ENCODE measurements at regions not wholly inside any gene's neighbourhood (a gene's known extent, or its start where the extent isn't known, plus 50 kb on each side); places are given as distances from the start of the nearest gene placed in this dataset.

DNA sequence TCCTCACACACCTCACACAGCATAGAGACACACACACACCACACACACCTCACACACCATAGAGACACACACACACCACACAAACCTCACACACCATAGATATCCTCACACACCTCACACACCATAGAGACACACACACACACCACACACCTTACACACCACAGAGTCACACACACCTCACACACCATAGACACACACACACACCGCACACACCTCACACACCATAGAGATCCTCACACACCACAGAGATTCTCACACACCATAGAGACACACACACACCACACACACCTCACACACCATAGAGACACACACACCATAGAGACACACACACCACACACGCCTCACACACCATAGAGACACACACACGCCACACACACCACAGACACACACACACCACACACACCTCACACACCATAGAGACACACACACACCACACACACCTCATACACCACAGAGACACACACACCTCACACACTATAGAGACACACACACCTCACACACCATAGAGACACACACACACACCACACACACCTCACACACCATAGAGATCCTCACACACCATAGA, 270.6 kb downstream of the CYRIA start:
- no peak overlapping the region for H3K4me3 ChIP-seq (ENCODE audit: low read depth, low read length)
- DNase-seq (ENCODE audit: low read depth) = no peak
- no peak for TF ChIP-seq CTCF (conservative IDR thresholded peaks at IDR 0.05; ENCODE audit: low read depth, low read length)

- no peak overlapping the region for H3K4me3 ChIP-seq (ENCODE audit: low read depth, low read length)
- no peak for DNase-seq (ENCODE audit: low read depth)
- TF ChIP-seq CTCF (conservative IDR thresholded peaks at IDR 0.05; ENCODE audit: low read depth, low read length) = no peak
These were observed 271.3 kb downstream of the CYRIA start for GRCh38 chr2:16394072-16394985.

DNA sequence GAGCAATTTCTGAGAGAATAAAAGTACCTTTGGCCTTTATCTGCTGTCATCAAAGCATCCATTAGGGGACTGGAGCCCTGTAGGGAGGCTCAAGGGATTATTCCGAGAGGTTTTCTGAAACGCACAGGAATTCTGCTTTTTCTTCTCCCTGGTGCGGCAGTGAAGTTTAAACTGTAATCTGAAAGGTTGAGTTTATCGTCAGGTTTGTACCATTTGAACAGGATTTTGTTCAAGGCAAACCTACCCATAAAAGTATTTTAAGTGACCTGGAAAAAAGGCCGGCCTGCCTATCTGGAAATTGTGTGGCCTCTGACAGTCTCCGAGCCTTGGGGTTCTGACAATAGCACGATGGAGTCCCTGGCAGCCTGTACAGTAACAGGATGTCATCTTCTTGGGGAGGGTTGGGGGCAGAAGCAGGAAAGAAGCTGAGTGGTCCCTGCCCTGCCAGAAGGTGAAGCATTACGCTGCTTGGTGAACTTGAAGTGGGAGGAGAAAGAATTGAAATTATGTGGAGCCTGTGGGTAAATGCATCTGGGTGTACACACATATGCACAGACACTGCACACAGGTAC, 272.0 kb downstream of the CYRIA start:
- no peak for TF ChIP-seq CTCF (conservative IDR thresholded peaks at IDR 0.05; ENCODE audit: low read depth, low read length)
- no peak for DNase-seq (ENCODE audit: low read depth)
- no peak overlapping the region for H3K4me3 ChIP-seq (ENCODE audit: low read depth, low read length)

DNA sequence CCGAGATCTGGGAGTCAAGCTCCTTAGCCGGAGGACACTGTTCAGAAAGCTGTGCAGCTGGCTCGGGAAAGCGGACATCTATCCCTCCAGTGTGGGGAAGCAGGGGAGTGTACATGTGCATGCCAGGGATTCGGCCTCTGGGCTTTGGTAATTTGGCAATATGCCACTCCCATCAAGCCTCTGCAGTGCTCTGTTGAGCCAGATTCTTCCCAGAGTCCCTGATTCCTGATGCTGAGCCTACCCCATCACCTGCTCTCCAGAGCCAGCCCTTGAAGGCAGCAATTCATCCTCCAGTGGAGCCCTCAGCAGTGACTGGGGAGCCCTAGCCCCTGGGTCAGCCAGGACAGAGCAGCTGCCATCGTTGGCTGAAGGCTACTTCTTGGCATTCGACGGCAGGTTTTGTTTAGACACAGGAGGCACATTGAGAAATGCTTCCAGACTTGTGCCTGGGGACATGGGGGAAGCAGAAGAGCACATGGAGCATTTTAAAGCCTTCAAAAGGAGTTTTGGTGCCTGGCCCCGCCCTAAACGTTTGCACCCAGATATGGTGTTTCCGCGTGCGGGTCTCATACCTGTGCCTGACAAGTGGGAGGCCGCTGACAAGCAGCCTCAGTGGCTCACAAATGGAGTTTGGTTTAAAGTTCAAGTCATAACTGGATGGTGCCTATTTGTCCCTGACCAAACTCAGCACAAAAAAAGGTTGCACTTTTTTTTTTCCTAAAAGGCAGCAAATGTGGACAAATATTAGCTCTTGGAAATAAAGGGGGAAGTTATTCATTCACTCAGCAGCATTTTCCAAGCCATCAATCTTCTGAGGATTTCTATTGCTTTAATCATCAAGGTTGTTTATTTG, 272.8 kb downstream of the CYRIA start:
- H3K4me3 ChIP-seq (ENCODE audit: low read depth, low read length) = no peak overlapping the region
- no peak for DNase-seq (ENCODE audit: low read depth)
- no peak for TF ChIP-seq CTCF (conservative IDR thresholded peaks at IDR 0.05; ENCODE audit: low read depth, low read length)

DNA sequence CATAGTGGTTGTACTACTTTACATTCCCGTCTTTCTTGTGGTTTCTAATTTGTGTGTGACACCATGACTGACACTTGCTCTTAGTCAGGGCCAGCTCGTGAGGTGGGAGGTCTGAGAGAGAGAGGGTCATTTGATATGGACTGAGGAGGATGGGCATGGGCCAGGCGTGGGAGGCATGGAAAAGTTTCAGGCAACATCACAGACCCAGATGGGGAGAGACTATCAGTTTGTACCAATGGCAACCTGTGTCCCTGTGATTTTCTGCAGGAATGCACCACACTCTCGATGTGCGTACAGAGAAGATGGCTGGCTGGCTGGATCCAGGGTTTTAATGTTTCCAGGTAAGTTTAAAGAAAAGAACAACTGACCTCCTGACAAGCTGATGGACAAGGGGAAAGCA, 273.6 kb downstream of the CYRIA start:
- TF ChIP-seq CTCF (conservative IDR thresholded peaks at IDR 0.05; ENCODE audit: low read depth, low read length) = no peak
- H3K4me3 ChIP-seq (ENCODE audit: low read depth, low read length) = no peak overlapping the region
- no peak for DNase-seq (ENCODE audit: low read depth)

DNA sequence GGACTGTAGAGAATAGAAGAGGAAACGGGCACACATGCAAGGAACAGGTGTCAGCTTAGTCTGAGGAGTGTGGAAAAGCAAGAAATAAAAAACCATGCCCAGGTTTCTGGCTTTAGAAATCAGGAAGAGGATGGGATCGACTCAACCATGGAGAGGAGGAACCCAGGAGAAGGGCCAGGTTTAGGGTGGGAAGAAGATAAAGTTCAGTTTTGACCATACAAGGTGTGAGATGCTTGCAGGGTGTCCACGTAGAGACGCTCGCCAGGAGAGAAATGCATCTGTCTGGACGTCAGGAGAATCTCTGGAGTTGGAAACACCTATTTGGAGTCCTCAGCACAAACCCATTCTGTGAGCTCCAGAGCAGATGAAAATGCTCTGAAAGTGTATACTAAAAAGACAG, 275.1 kb downstream of the CYRIA start:
- no peak for TF ChIP-seq CTCF (conservative IDR thresholded peaks at IDR 0.05; ENCODE audit: low read depth, low read length)
- DNase-seq (ENCODE audit: low read depth) = no peak
- H3K4me3 ChIP-seq (ENCODE audit: low read depth, low read length) = no peak overlapping the region

Measured in choroid plexus epithelial cell (primary cell).